ENCODE measurements at regions not wholly inside any gene's neighbourhood (a gene's known extent, or its start where the extent isn't known, plus 50 kb on each side); places are given as distances from the start of the nearest gene placed in this dataset.
"Not testable (repeated sequence)": the region's sequence is repeated elsewhere in the genome, so short reads cannot be mapped to it uniquely, and the experiment has no call there.

DNA sequence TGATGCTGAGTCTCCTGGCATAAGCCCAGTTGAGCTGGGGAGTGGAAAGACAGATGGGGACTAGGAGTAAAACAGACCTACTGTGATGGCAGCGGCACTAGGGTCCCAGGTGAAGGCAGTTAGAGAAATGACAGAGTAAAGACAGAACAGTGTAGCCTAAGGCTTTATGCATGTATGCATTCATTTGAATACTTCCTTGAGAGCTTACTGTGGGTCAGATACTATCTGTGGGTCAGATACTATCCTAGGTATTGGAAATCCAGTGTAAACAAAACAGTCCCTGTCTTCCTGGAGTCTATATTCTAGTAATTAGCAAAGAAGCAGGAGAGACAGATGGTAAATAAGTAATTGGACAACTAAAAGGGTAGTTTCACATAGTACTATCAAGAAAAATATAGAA, 73.7 kb upstream of the LRCH1 start:
- no peak overlapping the region for H3K27ac Mint-ChIP-seq
- CTCF ChIA-PET, result no interaction called here
- DNase-seq, result no peak
- no peaks in the 10 kb centered on the region for H3K9me3 Mint-ChIP-seq (ENCODE audit: low read depth)
- no peaks in the 10 kb centered on the region for H3K36me3 Mint-ChIP-seq
- no peak overlapping the region for H3K4me3 Mint-ChIP-seq
- peaks cover 3% of the 10 kb centered on the region for H3K27me3 Mint-ChIP-seq
- no peak for ATAC-seq
- H3K4me1 Mint-ChIP-seq, result no peaks in the 10 kb centered on the region

DNA sequence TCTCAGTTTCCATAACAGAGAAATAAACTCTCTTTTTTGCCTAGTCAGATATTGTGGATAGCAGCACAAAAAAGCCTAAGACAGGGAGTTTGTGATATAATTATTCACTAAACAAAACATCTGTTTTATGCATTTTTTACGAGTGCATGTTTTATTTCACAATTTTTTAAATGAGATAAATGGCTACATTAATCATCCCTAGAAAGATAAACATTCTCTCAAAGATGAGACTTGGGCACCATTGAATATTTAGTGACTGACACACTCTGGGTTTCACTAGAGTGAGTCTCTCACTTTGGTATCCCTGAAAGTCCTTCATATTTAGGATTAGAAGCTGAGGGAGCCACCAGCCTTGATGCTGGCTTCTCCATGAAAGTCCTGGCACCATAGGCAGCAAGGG, 74.3 kb upstream of the LRCH1 start:
- Mint-ChIP-seq H3K27ac (no peak overlapping the region), H3K36me3 (no peaks in the 10 kb centered on the region), H3K9me3 (ENCODE audit: low read depth) (no peaks in the 10 kb centered on the region), H3K4me1 (no peaks in the 10 kb centered on the region), H3K4me3 (no peak overlapping the region), H3K27me3 (peaks cover 2% of the 10 kb centered on the region)
- ATAC-seq, result no peak
- no peak for DNase-seq
- CTCF ChIA-PET, result no interaction called here

DNA sequence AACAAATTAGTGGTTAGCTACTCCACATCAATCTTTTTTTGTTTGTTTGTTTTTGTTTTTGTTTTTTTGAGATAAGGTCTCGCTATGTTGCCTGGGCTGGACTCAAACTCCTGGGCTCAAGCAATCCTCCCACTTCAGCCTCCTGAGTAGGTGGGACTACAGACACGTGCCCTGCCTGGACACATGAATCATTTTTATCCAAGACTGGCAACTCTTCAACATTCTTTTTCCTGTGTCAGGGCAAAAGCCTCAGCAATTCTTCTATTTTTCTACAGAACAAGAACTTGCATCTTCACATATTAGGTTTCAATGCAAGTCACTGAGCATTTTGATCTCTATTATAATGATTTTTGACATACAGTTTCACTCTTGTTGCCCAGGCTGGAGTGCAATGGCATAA, 76.8 kb upstream of the LRCH1 start:
- no peaks in the 10 kb centered on the region for H3K4me1 Mint-ChIP-seq
- no peak overlapping the region for H3K4me3 Mint-ChIP-seq
- no peaks in the 10 kb centered on the region for H3K9me3 Mint-ChIP-seq (ENCODE audit: low read depth)
- ATAC-seq (no peak), DNase-seq (no peak)
- no peak overlapping the region for H3K27ac Mint-ChIP-seq
- H3K27me3 Mint-ChIP-seq, result no peaks in the 10 kb centered on the region
- no peaks in the 10 kb centered on the region for H3K36me3 Mint-ChIP-seq
- CTCF ChIA-PET, result no interaction called here

DNA sequence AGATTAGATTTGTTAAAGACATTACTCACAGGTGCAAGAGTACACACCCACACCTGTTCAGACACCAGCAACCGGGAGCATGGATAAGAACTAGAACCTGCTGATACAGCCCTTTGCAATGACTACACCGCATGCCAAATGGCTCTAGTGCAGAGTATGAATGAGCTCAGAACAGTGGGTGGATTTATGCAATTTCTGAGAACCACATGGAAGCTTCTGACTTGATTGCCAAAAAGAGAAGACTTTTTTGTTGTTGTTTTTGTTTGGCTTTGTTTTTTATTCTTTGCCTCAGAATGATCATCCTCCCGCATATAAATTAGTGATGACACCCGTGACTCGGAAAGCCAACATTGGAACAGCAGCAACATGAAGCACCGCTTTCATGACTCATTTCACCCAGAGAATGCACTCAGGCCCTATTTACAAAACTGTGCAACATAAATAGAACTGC, 77.4 kb upstream of the LRCH1 start:
- Mint-ChIP-seq H3K36me3 (no peaks in the 10 kb centered on the region), H3K4me3 (no peak overlapping the region), H3K27me3 (no peaks in the 10 kb centered on the region), H3K9me3 (ENCODE audit: low read depth) (no peaks in the 10 kb centered on the region), H3K4me1 (no peaks in the 10 kb centered on the region), H3K27ac (no peak overlapping the region)
- CTCF ChIA-PET, result no interaction called here
- no peak for DNase-seq
- ATAC-seq, result no peak

DNA sequence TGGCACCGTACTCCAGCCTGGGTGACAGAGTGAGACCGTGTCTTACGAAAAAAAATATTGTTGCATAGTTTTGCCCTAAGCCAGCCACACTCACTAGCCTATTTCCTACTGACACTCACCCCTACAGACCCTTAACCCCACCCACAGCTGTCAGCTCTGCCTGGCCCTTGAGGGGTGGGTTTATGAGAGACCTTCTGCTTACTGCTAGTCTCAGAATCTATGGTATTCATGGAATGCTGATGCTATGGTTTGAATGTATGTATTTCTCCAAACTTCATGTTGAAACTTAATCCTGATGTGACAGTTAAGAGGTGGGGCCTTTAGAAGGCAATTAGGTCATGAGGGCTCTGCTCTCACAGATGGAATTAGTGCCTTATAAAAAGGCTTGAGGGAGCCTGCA, 79.2 kb upstream of the LRCH1 start:
- no peak for ATAC-seq
- H3K4me1 Mint-ChIP-seq, result no peaks in the 10 kb centered on the region
- H3K27me3 Mint-ChIP-seq, result no peaks in the 10 kb centered on the region
- H3K36me3 Mint-ChIP-seq, result no peaks in the 10 kb centered on the region
- H3K4me3 Mint-ChIP-seq, result no peak overlapping the region
- H3K9me3 Mint-ChIP-seq (ENCODE audit: low read depth), result no peaks in the 10 kb centered on the region
- DNase-seq, result no peak
- H3K27ac Mint-ChIP-seq, result no peak overlapping the region
- CTCF ChIA-PET, result no interaction called here

DNA sequence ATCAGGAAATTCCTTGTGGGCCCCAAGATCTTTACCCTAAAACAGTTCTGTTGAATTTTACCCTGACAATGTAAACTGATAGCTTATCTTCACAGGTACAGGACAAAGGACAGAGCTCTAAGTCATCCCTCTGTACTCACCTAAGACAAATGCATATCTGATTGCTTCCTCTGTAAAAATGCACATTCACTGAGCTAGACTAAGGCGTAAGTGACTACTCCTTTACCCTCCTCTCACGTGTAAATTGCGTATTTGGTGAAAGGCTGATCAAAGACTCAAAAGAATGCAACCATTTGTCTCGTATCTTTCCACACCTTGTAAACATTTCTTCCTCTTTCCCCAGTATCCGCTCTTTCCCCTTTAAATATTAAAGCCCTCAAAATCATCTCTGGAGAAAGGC, 80.6 kb upstream of the LRCH1 start:
- Mint-ChIP-seq H3K27ac (no peak overlapping the region), H3K9me3 (ENCODE audit: low read depth) (no peaks in the 10 kb centered on the region), H3K4me1 (no peaks in the 10 kb centered on the region), H3K36me3 (no peaks in the 10 kb centered on the region), H3K4me3 (no peak overlapping the region), H3K27me3 (no peaks in the 10 kb centered on the region)
- DNase-seq (no peak), ATAC-seq (no peak)
- CTCF ChIA-PET, result no interaction called here

DNA sequence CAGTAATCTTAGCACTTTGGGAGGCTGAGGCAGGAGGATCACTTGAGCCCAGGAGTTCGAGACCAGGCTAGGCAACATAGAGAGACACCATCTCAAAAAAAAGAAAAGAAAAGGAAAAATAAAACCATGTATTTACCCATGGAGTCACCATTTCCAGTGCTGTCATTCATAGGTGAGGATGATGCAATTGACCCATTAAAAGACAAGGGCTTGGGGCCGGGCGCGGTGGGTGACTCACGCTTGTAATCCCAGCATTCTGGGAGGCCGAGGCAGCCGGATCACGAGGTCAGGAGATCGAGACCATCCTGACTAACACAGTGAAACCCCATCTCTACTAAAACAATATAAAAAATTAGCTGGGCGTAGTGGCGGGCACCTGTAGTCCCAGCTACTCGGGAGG, 82.6 kb upstream of the RUBCNL start:
- H3K27ac Mint-ChIP-seq; CTCF ChIA-PET; H3K36me3 Mint-ChIP-seq; DNase-seq; H3K27me3 Mint-ChIP-seq; H3K4me3 Mint-ChIP-seq; H3K9me3 Mint-ChIP-seq (ENCODE audit: low read depth); ATAC-seq; H3K4me1 Mint-ChIP-seq: not testable (repeated sequence)

DNA sequence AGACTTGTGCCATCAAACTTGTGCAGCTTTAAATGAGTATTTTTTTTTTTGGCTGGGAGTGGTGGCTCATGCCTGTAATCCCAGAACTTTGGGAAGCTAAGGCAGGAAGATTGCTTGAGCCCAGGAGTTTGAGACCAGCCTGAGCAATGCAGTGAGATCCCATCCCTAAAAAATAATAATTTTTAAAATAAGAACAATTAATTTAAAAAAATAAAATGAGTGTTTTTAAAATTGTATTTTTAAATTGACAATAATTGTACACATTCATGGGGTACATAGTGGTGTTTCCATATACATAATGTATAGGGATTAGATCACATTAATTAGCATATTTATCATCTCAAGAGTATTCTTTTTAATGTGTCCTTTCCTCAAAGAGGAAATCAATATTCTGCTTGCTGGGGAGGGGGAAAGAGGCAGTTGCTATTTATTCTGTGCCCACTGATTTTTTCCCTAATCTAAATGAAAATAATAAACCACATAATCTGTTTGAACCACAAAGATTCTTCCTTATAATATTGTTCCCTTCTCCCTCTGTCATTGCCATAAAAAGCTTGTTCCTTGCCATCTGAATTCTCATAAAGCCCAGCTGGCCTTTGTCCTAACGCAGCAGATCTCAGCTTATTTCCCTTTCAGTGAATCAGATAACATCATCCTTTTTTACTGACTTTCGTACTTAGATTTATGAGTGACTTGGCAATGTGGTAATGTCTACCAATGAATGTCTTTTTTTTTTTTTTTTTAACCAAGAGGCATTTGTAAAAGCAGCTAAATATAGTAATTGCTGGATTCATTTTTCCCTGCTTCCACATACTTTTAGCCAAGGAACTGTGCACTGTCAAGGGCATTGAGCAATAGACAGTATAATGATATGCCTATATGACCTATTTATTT, 81.8 kb upstream of the RUBCNL start:
- H3K36me3 Mint-ChIP-seq, result no peaks in the 10 kb centered on the region
- DNase-seq (no peak), ATAC-seq (no peak)
- no peaks in the 10 kb centered on the region for H3K9me3 Mint-ChIP-seq (ENCODE audit: low read depth)
- H3K4me3 Mint-ChIP-seq, result no peak overlapping the region
- H3K27me3 Mint-ChIP-seq, result no peaks in the 10 kb centered on the region
- CTCF ChIA-PET, result interaction anchor here (0.6 to 0.9 kb wide), 3 partner anchors 72 to 1566 kb away, joined by 3 to 4 read pairs (median 3); no protein-coding TSS in a partner anchor
- no peak overlapping the region for H3K27ac Mint-ChIP-seq
- H3K4me1 Mint-ChIP-seq, result no peaks in the 10 kb centered on the region

DNA sequence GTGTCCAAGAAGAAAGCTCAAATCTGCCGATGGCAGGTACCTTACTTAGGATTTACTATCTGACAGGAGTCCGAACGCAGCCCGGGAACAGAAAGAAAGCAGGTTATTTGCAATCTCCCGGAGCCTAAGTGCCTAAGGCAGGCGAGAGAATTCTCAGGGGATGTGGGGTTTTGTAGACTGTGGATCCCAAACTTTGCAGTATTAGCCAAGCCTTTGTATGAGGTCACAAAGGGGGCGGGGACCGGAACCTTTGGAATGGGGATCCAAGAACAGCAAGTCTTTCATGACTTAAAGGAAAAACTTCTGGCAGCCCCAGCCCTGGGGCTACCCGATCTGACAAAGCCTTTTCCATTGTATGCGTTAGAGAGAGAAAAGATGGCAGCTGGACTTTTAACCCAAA, 80.6 kb upstream of the RUBCNL start:
- H3K9me3 Mint-ChIP-seq (ENCODE audit: low read depth); DNase-seq; H3K27me3 Mint-ChIP-seq; H3K4me3 Mint-ChIP-seq; CTCF ChIA-PET; H3K4me1 Mint-ChIP-seq; H3K27ac Mint-ChIP-seq; H3K36me3 Mint-ChIP-seq; ATAC-seq: not testable (repeated sequence)

DNA sequence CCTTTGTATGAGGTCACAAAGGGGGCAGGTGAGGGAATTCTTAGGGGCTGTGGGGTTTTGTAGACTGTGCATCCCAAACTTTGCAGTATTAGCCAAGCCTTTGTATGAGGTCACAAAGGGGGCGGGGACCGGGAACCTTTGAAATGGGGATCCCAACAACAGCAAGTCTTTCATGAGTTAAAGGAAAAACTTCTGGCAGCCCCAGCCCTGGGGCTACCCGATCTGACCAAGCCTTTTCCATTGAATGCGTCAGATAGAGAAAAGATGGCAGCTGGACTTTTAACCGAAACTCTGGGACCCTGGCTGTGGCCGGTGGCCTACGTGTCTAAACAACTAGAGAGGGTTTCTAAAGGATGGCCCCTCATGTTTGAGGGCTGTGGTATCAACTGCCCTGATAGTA, 79.0 kb upstream of the RUBCNL start:
- CTCF ChIA-PET, result not testable (repeated sequence)

DNA sequence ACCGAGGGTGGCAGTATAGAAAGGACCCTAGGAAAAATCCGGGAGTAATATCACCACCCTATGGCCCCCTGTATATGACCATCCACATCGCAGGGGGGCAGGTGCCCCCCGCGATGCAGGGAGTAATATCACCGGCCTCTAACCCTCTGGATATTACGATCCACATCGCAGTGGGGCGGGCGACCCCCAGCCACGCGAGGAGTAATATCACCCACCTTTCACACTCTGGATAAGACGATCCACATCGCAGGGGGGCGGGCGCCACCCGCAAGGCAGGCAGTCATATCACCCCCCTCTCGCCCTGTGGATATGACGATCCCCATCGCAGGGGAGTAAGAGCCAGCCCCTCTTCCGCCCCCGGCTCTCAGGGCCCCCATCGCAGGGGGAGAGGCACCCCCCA, 76.7 kb upstream of the RUBCNL start:
- H3K27me3 Mint-ChIP-seq, result no peaks in the 10 kb centered on the region
- no peaks in the 10 kb centered on the region for H3K9me3 Mint-ChIP-seq (ENCODE audit: low read depth)
- no peaks in the 10 kb centered on the region for H3K4me1 Mint-ChIP-seq
- H3K27ac Mint-ChIP-seq, result no peak overlapping the region
- no peak overlapping the region for H3K4me3 Mint-ChIP-seq
- ATAC-seq, result no peak
- H3K36me3 Mint-ChIP-seq, result no peaks in the 10 kb centered on the region
- CTCF ChIA-PET, result no interaction called here
- no peak for DNase-seq

More for the DNA sequence above, 79.0 kb upstream of the RUBCNL start:
- H3K27me3 Mint-ChIP-seq; H3K9me3 Mint-ChIP-seq (ENCODE audit: low read depth); DNase-seq; H3K4me3 Mint-ChIP-seq; ATAC-seq; H3K27ac Mint-ChIP-seq; H3K4me1 Mint-ChIP-seq; H3K36me3 Mint-ChIP-seq: not testable (repeated sequence)

DNA sequence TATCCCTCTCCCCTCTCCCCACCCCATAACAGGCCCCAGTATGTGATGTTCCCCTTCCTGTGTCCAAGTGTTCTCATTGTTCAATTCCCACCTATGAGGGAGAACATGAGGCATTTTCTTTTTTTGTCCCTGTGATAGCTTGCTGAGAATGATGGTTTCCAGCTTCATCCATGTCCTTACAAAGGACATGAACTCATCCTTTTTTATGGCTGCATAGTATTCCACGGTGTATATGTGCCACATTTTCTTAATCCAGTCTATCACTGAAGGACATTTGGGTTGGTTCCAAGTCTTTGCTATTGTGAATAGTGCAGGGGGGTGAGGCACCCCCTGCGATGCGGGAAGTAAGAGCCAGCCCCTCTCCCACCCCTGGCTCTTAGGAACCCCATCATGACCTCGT, 73.2 kb upstream of the RUBCNL start:
- CTCF ChIA-PET; H3K36me3 Mint-ChIP-seq; H3K27me3 Mint-ChIP-seq; H3K4me1 Mint-ChIP-seq; H3K9me3 Mint-ChIP-seq (ENCODE audit: low read depth); H3K4me3 Mint-ChIP-seq; H3K27ac Mint-ChIP-seq; ATAC-seq; DNase-seq: not testable (repeated sequence)

DNA sequence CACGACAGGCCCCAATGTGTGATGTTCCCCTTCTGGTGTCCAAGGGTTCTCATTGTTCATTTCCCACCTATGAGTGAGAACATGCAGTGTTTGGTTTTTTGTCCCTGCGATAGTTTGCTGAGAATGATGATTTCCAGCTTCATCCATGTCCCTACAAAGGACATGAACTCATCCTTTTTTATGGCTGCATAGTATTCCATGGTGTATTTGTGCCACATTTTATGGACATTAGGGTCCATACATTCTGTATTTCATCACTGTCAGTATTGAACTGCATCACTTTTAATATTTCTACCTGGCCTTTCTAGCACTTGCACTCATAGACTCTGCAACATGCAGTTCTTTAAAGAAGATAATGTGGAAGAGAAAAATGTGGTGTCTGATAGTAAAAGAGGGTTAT, 70.2 kb upstream of the RUBCNL start:
- H3K4me1 Mint-ChIP-seq; DNase-seq; CTCF ChIA-PET; H3K9me3 Mint-ChIP-seq (ENCODE audit: low read depth); H3K4me3 Mint-ChIP-seq; H3K27me3 Mint-ChIP-seq; ATAC-seq; H3K36me3 Mint-ChIP-seq; H3K27ac Mint-ChIP-seq: not testable (repeated sequence)

DNA sequence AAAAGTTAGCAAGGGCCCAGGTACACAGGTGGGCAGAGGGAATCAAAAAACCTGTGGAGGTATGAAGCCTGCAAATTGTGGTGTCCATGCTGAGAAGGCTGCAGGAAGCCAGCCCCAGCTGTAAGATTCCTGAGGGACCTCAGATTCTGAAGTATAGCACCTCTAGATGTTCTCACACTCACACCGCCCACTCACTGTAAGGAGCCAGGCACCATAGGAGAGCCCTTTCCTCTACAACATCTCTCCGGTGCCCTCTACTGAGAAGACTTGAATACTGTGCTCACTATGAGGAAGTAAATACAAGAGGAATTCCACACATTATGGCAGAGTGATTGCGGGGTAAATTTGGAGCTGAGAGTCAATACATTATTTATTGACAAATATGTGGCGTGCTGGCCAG, 68.9 kb upstream of the RUBCNL start:
- DNase-seq; H3K9me3 Mint-ChIP-seq (ENCODE audit: low read depth); H3K4me3 Mint-ChIP-seq; H3K27ac Mint-ChIP-seq; H3K36me3 Mint-ChIP-seq; H3K4me1 Mint-ChIP-seq; H3K27me3 Mint-ChIP-seq; CTCF ChIA-PET: not testable (repeated sequence)
- ATAC-seq, result peak; percentile 33

DNA sequence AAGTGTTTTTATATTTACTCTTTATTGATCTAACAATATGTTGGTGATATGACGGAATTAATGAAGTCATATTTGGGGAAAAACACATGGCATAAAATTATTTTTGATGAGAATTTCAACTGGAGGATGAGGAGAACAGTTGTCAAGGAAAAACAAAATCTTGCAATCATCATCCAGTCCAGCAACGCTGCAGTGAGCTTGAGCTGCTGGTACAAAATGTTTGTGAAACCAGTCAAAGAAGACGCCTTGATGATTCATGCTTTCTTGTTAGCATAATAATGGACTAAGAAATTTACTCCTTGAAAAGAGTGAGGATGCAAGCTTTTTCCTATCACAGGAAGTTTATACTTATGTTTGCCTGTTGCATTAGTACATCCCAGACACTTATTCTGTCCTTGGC, 64.1 kb upstream of the RUBCNL start:
- DNase-seq; CTCF ChIA-PET; H3K9me3 Mint-ChIP-seq (ENCODE audit: low read depth); H3K4me3 Mint-ChIP-seq; ATAC-seq; H3K27ac Mint-ChIP-seq; H3K36me3 Mint-ChIP-seq; H3K4me1 Mint-ChIP-seq: not testable (repeated sequence)
- peaks cover 20% of the 10 kb centered on the region for H3K27me3 Mint-ChIP-seq
